KMS-11 (cell line): ENCODE measurements at regions not wholly inside any gene's neighbourhood (a gene's known extent, or its start where the extent isn't known, plus 50 kb on each side); places are given as distances from the start of the nearest gene placed in this dataset.

Experiments
- H2AFZ ChIP-seq: fragments of 200-600 bp; sonication (generic); 2 replicates; pipeline ENCODE4 v1.6.1; 2016; ENCODE audit warnings: antibody characterized with exemption, mixed run types, low read depth
- H3K27ac ChIP-seq: fragments of 200-600 bp; sonication (generic); 2 replicates; pipeline ENCODE4 v1.6.1; 2016; ENCODE audit warnings: mild to moderate bottlenecking, mixed run types
- H3K27me3 ChIP-seq: fragments of 200-600 bp; sonication (generic); 2 replicates; pipeline ENCODE4 v1.6.1; 2017; ENCODE audit warnings: mild to moderate bottlenecking, low read depth, mixed run types, moderate library complexity; ENCODE audit not compliant: insufficient read depth
- H3K36me3 ChIP-seq: fragments of 200-600 bp; sonication (generic); 2 replicates; pipeline ENCODE4 v1.6.1; 2017; ENCODE audit warnings: mild to moderate bottlenecking, mixed run types; ENCODE audit not compliant: insufficient read depth
- H3K4me1 ChIP-seq: fragments of 200-600 bp; sonication (generic); 2 replicates; pipeline ENCODE4 v1.6.1; 2016; ENCODE audit warnings: mild to moderate bottlenecking, low read depth, mixed run types; ENCODE audit not compliant: poor library complexity, severe bottlenecking
- H3K4me2 ChIP-seq: fragments of 200-600 bp; sonication (generic); 2 replicates; pipeline ENCODE4 v1.7.0; 2016; ENCODE audit warnings: mild to moderate bottlenecking, mixed run types
- H3K4me3 ChIP-seq: fragments of 200-600 bp; sonication (generic); IDR thresholded peaks from 2 replicates; pipeline ENCODE4 v1.6.1; 2017; ENCODE audit warnings: low read depth, low read length, mixed read lengths; ENCODE audit not compliant: insufficient read depth
- H3K79me2 ChIP-seq: fragments of 200-600 bp; sonication (generic); 2 replicates; pipeline ENCODE4 v1.6.1; 2016; ENCODE audit warnings: low read depth, mixed run types; ENCODE audit not compliant: insufficient read depth
- H3K9ac ChIP-seq: fragments of 200-600 bp; sonication (generic); 2 replicates; pipeline ENCODE4 v1.6.1; 2016; ENCODE audit warnings: mild to moderate bottlenecking, mixed run types
- H4K20me1 ChIP-seq: fragments of 200-600 bp; sonication (generic); 2 replicates; pipeline ENCODE4 v1.6.1; 2016; ENCODE audit warnings: mild to moderate bottlenecking, mixed run types; ENCODE audit not compliant: insufficient read depth
- TF ChIP-seq, protein P1 (sequence below): fragments of 200-600 bp; sonication (generic); conservative IDR thresholded peaks from 2 replicates; pipeline ENCODE4 v1.6.1; 2017; ENCODE audit warnings: low read depth, mild to moderate bottlenecking, antibody characterized with exemption, low read length, moderate library complexity, mixed read lengths

DNA sequence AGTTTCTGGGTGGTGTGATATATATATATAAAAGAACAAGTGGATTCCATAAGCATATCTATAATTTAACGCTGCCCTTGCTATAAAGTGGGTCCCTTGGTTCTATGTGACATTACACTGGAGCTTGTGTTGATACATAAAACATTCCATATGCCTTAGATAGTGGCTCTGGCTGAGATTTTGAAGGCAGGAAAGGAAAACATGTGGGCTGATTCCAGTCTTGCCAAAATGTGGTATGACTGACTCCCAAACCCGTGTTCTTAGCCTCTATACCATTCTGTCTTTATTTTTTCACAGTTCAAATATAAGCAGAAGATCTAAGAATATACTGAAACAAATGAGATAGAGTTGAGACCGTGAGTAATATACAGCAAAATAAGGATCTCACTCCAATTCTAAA, 522.8 kb upstream of the LRRC4C start:
- no peak overlapping the region for H3K4me2 ChIP-seq
- no peaks in the 10 kb centered on the region for H4K20me1 ChIP-seq
- no peak overlapping the region for H3K27ac ChIP-seq
- H3K4me1 ChIP-seq, result no peaks in the 10 kb centered on the region
- no peak overlapping the region for H3K4me3 ChIP-seq
- H3K79me2 ChIP-seq, result no peaks in the 10 kb centered on the region
- H3K9ac ChIP-seq, result no peak overlapping the region
- H3K36me3 ChIP-seq, result no peaks in the 10 kb centered on the region
- H3K27me3 ChIP-seq, result no peaks in the 10 kb centered on the region
- TF ChIP-seq, protein P1, sequence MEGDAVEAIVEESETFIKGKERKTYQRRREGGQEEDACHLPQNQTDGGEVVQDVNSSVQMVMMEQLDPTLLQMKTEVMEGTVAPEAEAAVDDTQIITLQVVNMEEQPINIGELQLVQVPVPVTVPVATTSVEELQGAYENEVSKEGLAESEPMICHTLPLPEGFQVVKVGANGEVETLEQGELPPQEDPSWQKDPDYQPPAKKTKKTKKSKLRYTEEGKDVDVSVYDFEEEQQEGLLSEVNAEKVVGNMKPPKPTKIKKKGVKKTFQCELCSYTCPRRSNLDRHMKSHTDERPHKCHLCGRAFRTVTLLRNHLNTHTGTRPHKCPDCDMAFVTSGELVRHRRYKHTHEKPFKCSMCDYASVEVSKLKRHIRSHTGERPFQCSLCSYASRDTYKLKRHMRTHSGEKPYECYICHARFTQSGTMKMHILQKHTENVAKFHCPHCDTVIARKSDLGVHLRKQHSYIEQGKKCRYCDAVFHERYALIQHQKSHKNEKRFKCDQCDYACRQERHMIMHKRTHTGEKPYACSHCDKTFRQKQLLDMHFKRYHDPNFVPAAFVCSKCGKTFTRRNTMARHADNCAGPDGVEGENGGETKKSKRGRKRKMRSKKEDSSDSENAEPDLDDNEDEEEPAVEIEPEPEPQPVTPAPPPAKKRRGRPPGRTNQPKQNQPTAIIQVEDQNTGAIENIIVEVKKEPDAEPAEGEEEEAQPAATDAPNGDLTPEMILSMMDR, result no peak
- no peak overlapping the region for H2AFZ ChIP-seq

DNA sequence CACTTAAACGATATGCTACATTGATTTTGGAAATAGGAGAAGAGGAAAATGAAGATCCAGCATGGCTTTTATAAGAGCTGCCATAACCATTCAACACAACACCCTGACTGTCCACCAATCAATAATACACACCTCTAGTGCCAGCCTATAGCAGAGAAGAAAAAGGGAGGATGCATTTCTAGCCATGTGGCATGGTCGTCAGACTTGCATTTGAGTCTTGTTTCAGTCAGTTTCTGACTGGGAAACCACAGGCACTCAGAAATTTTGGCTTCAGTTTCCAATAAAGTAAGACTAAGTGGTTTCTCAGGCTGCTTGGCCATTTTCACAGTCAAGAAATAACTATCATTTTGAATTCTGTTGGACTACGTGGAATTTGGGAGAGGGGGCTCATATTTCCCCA, 523.5 kb upstream of the LRRC4C start:
- Histone ChIP-seq H3K27me3 (no peaks in the 10 kb centered on the region), H3K4me1 (no peaks in the 10 kb centered on the region), H3K36me3 (no peaks in the 10 kb centered on the region), H3K4me3 (no peak overlapping the region), H3K27ac (no peak overlapping the region), H2AFZ (no peak overlapping the region), H3K4me2 (no peak overlapping the region), H3K9ac (no peak overlapping the region), H3K79me2 (no peaks in the 10 kb centered on the region), H4K20me1 (no peaks in the 10 kb centered on the region)
- TF ChIP-seq, protein P1, result no peak

DNA sequence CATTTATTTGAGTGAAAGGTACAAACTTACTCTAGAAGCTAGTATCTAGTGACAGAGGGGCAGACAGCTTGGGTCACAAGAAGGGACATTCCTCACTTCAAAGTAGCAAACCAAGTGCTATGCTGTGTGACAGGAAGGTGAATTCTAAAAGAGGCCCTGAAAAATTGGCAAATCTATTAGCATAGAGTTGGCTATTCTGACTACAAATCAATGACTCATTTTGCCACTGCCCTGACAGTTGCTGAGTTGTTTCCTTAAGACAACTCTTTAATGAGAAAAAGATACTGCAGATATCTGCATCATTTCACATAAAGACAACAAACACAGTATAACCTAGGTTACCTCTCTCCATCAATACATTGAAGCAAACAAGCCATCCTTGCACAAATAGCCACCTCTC, 524.0 kb upstream of the LRRC4C start:
- TF ChIP-seq, protein P1, result no peak
- no peaks in the 10 kb centered on the region for H3K27me3 ChIP-seq
- no peak overlapping the region for H3K9ac ChIP-seq
- no peaks in the 10 kb centered on the region for H4K20me1 ChIP-seq
- no peaks in the 10 kb centered on the region for H3K4me1 ChIP-seq
- H3K4me3 ChIP-seq, result no peak overlapping the region
- H3K4me2 ChIP-seq, result no peak overlapping the region
- H2AFZ ChIP-seq, result no peak overlapping the region
- H3K36me3 ChIP-seq, result no peaks in the 10 kb centered on the region
- H3K79me2 ChIP-seq, result no peaks in the 10 kb centered on the region
- no peak overlapping the region for H3K27ac ChIP-seq

DNA sequence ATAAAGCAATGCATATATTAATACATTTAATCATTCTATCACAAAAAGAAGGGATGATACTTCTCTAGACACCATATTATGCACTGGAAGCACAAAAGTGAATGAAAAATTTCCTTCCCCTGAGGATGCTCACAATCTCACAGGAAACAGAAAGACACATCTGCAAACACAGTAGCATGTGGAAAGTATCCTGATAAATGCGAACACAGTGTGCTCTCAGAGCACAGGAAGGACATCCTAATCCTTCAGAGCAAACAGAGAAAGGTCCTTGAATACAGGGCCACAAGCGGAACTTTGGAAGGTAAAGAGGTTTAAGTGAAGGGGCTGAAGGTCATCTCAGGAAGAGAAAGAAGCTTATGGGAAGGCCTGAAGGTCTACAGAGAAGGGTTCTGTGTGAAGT, 524.6 kb upstream of the LRRC4C start:
- Histone ChIP-seq H3K79me2 (no peaks in the 10 kb centered on the region), H2AFZ (no peak overlapping the region), H3K36me3 (no peaks in the 10 kb centered on the region), H3K9ac (no peak overlapping the region), H3K27me3 (no peaks in the 10 kb centered on the region), H3K4me1 (no peaks in the 10 kb centered on the region), H3K4me2 (no peak overlapping the region), H3K4me3 (no peak overlapping the region), H3K27ac (no peak overlapping the region), H4K20me1 (no peaks in the 10 kb centered on the region)
- TF ChIP-seq, protein P1, result no peak

DNA sequence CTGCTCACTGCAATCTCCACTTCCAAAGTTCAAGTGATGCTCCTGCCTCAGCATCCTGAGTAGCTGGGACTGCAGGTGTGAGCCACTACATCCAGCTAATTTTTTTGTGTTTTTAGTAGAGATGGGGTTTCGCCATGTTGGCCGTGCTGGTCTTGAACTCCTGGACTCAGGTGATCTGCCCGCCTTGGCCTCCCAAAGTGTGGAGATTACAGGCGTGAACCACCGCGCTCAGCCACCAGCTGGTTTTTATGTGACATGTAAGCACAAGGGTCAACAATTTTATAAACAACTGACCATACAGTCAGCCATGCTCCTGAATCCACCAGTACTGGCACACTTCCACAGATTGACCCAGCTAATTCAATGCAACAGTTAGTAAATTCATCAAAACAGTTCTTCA, 526.3 kb upstream of the LRRC4C start:
- no peaks in the 10 kb centered on the region for H3K79me2 ChIP-seq
- TF ChIP-seq, protein P1, result no peak
- H3K9ac ChIP-seq, result no peak overlapping the region
- no peaks in the 10 kb centered on the region for H3K36me3 ChIP-seq
- H3K27me3 ChIP-seq, result no peaks in the 10 kb centered on the region
- no peaks in the 10 kb centered on the region for H3K4me1 ChIP-seq
- no peak overlapping the region for H3K4me2 ChIP-seq
- no peak overlapping the region for H3K4me3 ChIP-seq
- no peaks in the 10 kb centered on the region for H4K20me1 ChIP-seq
- no peak overlapping the region for H3K27ac ChIP-seq
- H2AFZ ChIP-seq, result no peak overlapping the region
